ENCODE measurements at regions not wholly inside any gene's neighbourhood (a gene's known extent, or its start where the extent isn't known, plus 50 kb on each side); places are given as distances from the start of the nearest gene placed in this dataset.
A peak's percentile ranks its signal among the peaks of the same experiment; 100 is the strongest.

- Histone ChIP-seq H3K4me2 (ENCODE audit: insufficient read depth, low read length) (no peak overlapping the region), H3K79me2 (ENCODE audit: control insufficient read depth, insufficient read depth, low read length) (no peaks in the 10 kb centered on the region), H3K27me3 (ENCODE audit: control insufficient read depth in 2 of 2, insufficient read depth in 2 of 2, low read length in 2 of 2) (no peaks in the 10 kb centered on the region), H3K36me3 (ENCODE audit: control insufficient read depth, insufficient read depth, low read length) (no peaks in the 10 kb centered on the region), H3K4me3 (no peak overlapping the region), H3K27ac (ENCODE audit: extremely low read depth, low read depth, low read length) (no peak overlapping the region), H3K9me3 (replicated peaks; ENCODE audit: control insufficient read depth, insufficient read depth, low read depth, low read length) (no peaks in the 10 kb centered on the region), H3K9ac (ENCODE audit: insufficient read depth in 1 of 2, low read depth in 2 of 2, low read length in 2 of 2) (no peak overlapping the region), H4K20me1 (replicated peaks; ENCODE audit: control insufficient read depth, insufficient read depth, low read length) (no peaks in the 10 kb centered on the region), H3K9me1 (ENCODE audit: control insufficient read depth, insufficient read depth, low read length) (no peaks in the 10 kb centered on the region), H3K4me1 (replicated peaks in 1 of 2; ENCODE audit: control insufficient read depth in 2 of 2, insufficient read depth in 2 of 2, low read length in 2 of 2) (peaks cover 0 to 4% of the 10 kb centered on the region in 2 experiments; a peak in 1 of 5 replicates), H2AFZ (ENCODE audit: low read depth, low read length) (no peak overlapping the region)
- ChIA-PET CTCF (ENCODE audit: low intra/inter-chr PET ratio) (no interaction called here), POLR2A (no interaction called here)
- intact Hi-C loops (cut with micrococcal nuclease) (no loop called here), in situ Hi-C loops (cut with MboI) (no loop called here)
- 56% methylated on average over 2 of the region's 2 CpGs for whole genome bisulfite sequencing (ENCODE audit: insufficient coverage, low coverage, missing lambda C conversion rate)
- FAIRE-seq (no peak), DNase-seq (ENCODE audit: extremely low read depth in 1 of 4, low spot score in 3 of 4) (no peak), ATAC-seq (no peak)
- no TSS peak for BruUV-seq (replicated peaks)
- TF ChIP-seq RBM15 (IDR thresholded peaks at IDR 0.05; ENCODE audit: insufficient read depth, low read length): no peak
- no peak for TF ChIP-seq CSDE1 (IDR thresholded peaks at IDR 0.05)
- TF ChIP-seq TRIM24 (IDR thresholded peaks at IDR 0.05): peak in 1 of 2 experiments; percentile 45; a peak in 1 of 4 replicates
- no peak for TF ChIP-seq RBM25 (IDR thresholded peaks at IDR 0.05; ENCODE audit: low read depth, low read length, severe bottlenecking)
- no peak for TF ChIP-seq ZNF324 (CRISPR knock-in tag; IDR thresholded peaks at IDR 0.05)
- no peak for TF ChIP-seq KLF1 (tag; IDR thresholded peaks at IDR 0.05)
- TF ChIP-seq REST (IDR thresholded peaks at IDR 0.05; ENCODE audit: borderline replicate concordance): no peak
- no peak for TF ChIP-seq REST (CRISPR knock-in tag; IDR thresholded peaks at IDR 0.05; ENCODE audit: low read depth)
- no peak for TF ChIP-seq PTBP1 (IDR thresholded peaks at IDR 0.05; ENCODE audit: low read depth, low read length)
- peak; percentile 60 for TF ChIP-seq ZNF280A (IDR thresholded peaks at IDR 0.05; ENCODE audit: low read depth, partially characterized antibody)
- 0 out of 2 replicates have a peak, but pooled peaks have one; percentile 34 for TF ChIP-seq ZNF384 (IDR thresholded peaks at IDR 0.05; ENCODE audit: low read depth, low read length)
- no peak for TF ChIP-seq SETDB1 (IDR thresholded peaks at IDR 0.05; ENCODE audit: low read length)
- peak in 1 of 2 experiments; percentile 73; a peak in 1 of 3 replicates for TF ChIP-seq CBX3 (IDR thresholded peaks at IDR 0.05; ENCODE audit: borderline replicate concordance in 1 of 2, low read length in 2 of 2)
Observed at GRCh38 chr1:70762386-70762785, 285.2 kb downstream of the PTGER3 start.

Measured in K562 (cell line).